Panc1 (cell line): ENCODE measurements at regions not wholly inside any gene's neighbourhood (a gene's known extent, or its start where the extent isn't known, plus 50 kb on each side); places are given as distances from the start of the nearest gene placed in this dataset.
"Not testable (repeated sequence)": the region's sequence is repeated elsewhere in the genome, so short reads cannot be mapped to it uniquely, and the experiment has no call there.

Source experiments
- ATAC-seq: fragments of 200-7000 bp; cut with Tn5 transposase; 2 replicates; pipeline ENCODE4 v1.9.1; 2020; ENCODE audit warnings: mild to moderate bottlenecking, moderate library complexity
- BruUV-seq: library from RNA; stranded (reverse); fragments of 400-500 nt; replicated peaks from 2 replicates; lab custom pipeline; 2021; lab: Mats Ljungman, UMichigan
- CTCF ChIA-PET: fragments of 300-600 bp; sonication (Branson Sonifier 250); formaldehyde crosslinking; loops from one replicate; lab custom pipeline; 2022; ENCODE audit warnings: antibody characterized with exemption; lab: Charles Lee
- POLR2A ChIA-PET: fragments of 300-600 bp; sonication (Branson Sonifier 250); formaldehyde crosslinking; loops from one replicate; lab custom pipeline; 2022; ENCODE audit warnings: antibody characterized with exemption; lab: Charles Lee
- DNase-seq: peaks from one replicate; pipeline ENCODE4 v3.0.0-alpha.2; 2010; ENCODE audit warnings: low read depth, low spot score
- H3K27ac ChIP-seq: 2 replicates; pipeline ENCODE4 v1.5.1; 2011; ENCODE audit warnings: mild to moderate bottlenecking, low read length, inconsistent platforms
- H3K27me3 ChIP-seq: fragments of 200-500 bp; sonication (Bioruptor generic); 2 replicates; pipeline ENCODE4 v1.6.0; 2014; ENCODE audit warnings: low read length, inconsistent platforms; ENCODE audit not compliant: control insufficient read depth, insufficient read depth
- H3K36me3 ChIP-seq: fragments of 200-500 bp; sonication (Bioruptor generic); 2 replicates; pipeline ENCODE4 v1.5.1; 2014; ENCODE audit warnings: inconsistent platforms, mild to moderate bottlenecking, low read length, moderate library complexity; ENCODE audit not compliant: control insufficient read depth, insufficient read depth
- H3K4me1 ChIP-seq: 2 replicates; pipeline ENCODE4 v1.5.1; 2011; ENCODE audit warnings: inconsistent platforms, mild to moderate bottlenecking, low read length, moderate library complexity; ENCODE audit not compliant: control insufficient read depth, insufficient read depth
- H3K4me3 ChIP-seq, 2 experiments: 2 replicates each; pipeline ENCODE4 v1.5.1; 2011 to 2012; ENCODE audit warnings: low read depth in 2 of 2, low read length in 2 of 2, mild to moderate bottlenecking in 2 of 2, inconsistent platforms in 1 of 2, moderate library complexity in 1 of 2
- H3K9me3 ChIP-seq: fragments of 200-500 bp; sonication (Bioruptor generic); 2 replicates; pipeline ENCODE4 v1.5.1; 2014; ENCODE audit warnings: low read depth, mild to moderate bottlenecking, inconsistent platforms, low read length, moderate library complexity; ENCODE audit not compliant: control insufficient read depth, insufficient read depth
- POLR2AphosphoS5 ChIP-seq: IDR thresholded peaks from 2 replicates; pipeline ENCODE4 v1.6.1; 2012; ENCODE audit warnings: mild to moderate bottlenecking, low read depth, low read length, moderate library complexity
- SIN3A ChIP-seq: IDR thresholded peaks from 2 replicates; pipeline ENCODE4 v1.6.1; 2012; ENCODE audit warnings: low read depth, mild to moderate bottlenecking, low read length, moderate library complexity, borderline replicate concordance; ENCODE audit not compliant: insufficient read depth
- TCF7L2 ChIP-seq: IDR thresholded peaks from 2 replicates; pipeline ENCODE4 v1.6.1; 2011; ENCODE audit warnings: mild to moderate bottlenecking, low read depth, low read length, inconsistent platforms
- in situ Hi-C: cut with HindIII; loops from 2 replicates; pipeline ENCODE4 v1.10.0; 2016; ENCODE audit warnings: low sequenced_read_pairs, low pct_unique_long_range_greater_than_20kb
- intact Hi-C: fragments of 100-400 bp; cut with micrococcal nuclease; formaldehyde crosslinking; loops from one replicate; pipeline ENCODE4 v1.10.0; 2022; ENCODE audit not compliant: unreplicated experiment
- TF ChIP-seq, protein P1 (sequence below): fragments of 450-650 bp; IDR thresholded peaks from 2 replicates; pipeline ENCODE4 v1.5.1; 2017; ENCODE audit warnings: mild to moderate bottlenecking
- TF ChIP-seq, protein P2 (sequence below), 2 experiments: IDR thresholded peaks; 2 replicates each; pipeline ENCODE4 v1.6.1; 2011 to 2012; ENCODE audit warnings: low read depth in 2 of 2, control low read depth in 1 of 2, low read length in 1 of 2, mild to moderate bottlenecking in 1 of 2, moderate library complexity in 1 of 2; ENCODE audit not compliant: insufficient read depth in 1 of 2

DNA sequence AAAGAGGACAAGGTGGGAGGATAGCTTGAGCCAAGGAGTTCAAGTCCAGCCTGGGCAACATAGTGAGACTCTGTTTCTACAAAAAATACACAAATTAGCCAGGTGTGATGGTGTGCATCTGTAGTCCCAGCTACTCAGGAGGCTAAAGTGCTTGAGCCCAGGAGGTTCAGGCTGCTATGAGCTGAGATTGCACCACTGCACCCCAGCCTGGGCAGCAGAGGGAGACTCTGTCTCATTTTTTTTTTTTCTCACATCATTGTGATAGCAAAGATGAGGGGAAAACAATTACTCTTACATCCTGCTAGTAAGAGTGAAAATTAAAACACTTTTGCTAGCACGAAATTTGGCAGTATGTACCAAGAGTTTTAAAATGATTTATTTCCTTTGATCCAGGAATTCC is 463.7 kb downstream of the TMEM135 start:
- no peak overlapping the region for H3K4me3 ChIP-seq
- H3K27me3 ChIP-seq, result no peaks in the 10 kb centered on the region
- no peak for DNase-seq
- in situ Hi-C loops (no loop called here), intact Hi-C loops (no loop called here)
- H3K27ac ChIP-seq, result no peak overlapping the region
- ChIA-PET POLR2A (no interaction called here), CTCF (interaction anchor here (0.7 kb wide), 1 partner anchor 381 kb away, joined by 3 read pairs; no protein-coding TSS in a partner anchor)
- no TSS peak for BruUV-seq
- no peak for ATAC-seq
- H3K4me1 ChIP-seq, result no peaks in the 10 kb centered on the region
- no peaks in the 10 kb centered on the region for H3K36me3 ChIP-seq
- H3K9me3 ChIP-seq, result no peaks in the 10 kb centered on the region
- TF ChIP-seq SIN3A (no peak), POLR2AphosphoS5 (no peak), TCF7L2 (no peak)
- TF ChIP-seq, protein P1, sequence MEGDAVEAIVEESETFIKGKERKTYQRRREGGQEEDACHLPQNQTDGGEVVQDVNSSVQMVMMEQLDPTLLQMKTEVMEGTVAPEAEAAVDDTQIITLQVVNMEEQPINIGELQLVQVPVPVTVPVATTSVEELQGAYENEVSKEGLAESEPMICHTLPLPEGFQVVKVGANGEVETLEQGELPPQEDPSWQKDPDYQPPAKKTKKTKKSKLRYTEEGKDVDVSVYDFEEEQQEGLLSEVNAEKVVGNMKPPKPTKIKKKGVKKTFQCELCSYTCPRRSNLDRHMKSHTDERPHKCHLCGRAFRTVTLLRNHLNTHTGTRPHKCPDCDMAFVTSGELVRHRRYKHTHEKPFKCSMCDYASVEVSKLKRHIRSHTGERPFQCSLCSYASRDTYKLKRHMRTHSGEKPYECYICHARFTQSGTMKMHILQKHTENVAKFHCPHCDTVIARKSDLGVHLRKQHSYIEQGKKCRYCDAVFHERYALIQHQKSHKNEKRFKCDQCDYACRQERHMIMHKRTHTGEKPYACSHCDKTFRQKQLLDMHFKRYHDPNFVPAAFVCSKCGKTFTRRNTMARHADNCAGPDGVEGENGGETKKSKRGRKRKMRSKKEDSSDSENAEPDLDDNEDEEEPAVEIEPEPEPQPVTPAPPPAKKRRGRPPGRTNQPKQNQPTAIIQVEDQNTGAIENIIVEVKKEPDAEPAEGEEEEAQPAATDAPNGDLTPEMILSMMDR, result no peak; the same call in 1 of the 2 replicates
- TF ChIP-seq, protein P2, sequence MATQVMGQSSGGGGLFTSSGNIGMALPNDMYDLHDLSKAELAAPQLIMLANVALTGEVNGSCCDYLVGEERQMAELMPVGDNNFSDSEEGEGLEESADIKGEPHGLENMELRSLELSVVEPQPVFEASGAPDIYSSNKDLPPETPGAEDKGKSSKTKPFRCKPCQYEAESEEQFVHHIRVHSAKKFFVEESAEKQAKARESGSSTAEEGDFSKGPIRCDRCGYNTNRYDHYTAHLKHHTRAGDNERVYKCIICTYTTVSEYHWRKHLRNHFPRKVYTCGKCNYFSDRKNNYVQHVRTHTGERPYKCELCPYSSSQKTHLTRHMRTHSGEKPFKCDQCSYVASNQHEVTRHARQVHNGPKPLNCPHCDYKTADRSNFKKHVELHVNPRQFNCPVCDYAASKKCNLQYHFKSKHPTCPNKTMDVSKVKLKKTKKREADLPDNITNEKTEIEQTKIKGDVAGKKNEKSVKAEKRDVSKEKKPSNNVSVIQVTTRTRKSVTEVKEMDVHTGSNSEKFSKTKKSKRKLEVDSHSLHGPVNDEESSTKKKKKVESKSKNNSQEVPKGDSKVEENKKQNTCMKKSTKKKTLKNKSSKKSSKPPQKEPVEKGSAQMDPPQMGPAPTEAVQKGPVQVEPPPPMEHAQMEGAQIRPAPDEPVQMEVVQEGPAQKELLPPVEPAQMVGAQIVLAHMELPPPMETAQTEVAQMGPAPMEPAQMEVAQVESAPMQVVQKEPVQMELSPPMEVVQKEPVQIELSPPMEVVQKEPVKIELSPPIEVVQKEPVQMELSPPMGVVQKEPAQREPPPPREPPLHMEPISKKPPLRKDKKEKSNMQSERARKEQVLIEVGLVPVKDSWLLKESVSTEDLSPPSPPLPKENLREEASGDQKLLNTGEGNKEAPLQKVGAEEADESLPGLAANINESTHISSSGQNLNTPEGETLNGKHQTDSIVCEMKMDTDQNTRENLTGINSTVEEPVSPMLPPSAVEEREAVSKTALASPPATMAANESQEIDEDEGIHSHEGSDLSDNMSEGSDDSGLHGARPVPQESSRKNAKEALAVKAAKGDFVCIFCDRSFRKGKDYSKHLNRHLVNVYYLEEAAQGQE (IDR thresholded peaks at IDR 0.05; ENCODE audit: insufficient read depth in 1 of 2, low read depth in 2 of 2, low read length in 1 of 2), result no peak

DNA sequence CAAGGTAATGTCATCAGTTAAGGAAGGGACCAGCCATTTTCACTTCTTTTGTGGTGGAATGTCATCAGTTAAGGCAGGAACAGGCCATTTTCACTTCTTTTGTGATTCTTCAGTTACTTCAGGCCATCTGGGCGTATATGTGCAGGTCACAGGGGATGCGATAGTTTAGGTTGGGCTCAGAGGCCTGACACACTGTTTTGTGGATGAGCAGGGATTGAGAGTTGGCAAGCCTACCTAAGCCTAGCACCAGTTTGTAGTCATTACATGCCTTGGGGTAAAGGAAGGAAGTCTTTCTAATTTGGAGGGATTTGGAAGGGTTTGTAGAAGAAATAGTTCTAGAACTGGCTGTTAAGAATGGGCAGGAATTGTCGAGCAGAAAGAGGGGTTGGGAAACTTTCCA is 457.2 kb downstream of the TMEM135 start:
- H3K4me1 ChIP-seq, CTCF ChIA-PET, in situ Hi-C loops, BruUV-seq, ATAC-seq, DNase-seq, H3K27me3 ChIP-seq, intact Hi-C loops, H3K27ac ChIP-seq, H3K36me3 ChIP-seq, H3K9me3 ChIP-seq, POLR2A ChIA-PET, H3K4me3 ChIP-seq: not testable (repeated sequence)

DNA sequence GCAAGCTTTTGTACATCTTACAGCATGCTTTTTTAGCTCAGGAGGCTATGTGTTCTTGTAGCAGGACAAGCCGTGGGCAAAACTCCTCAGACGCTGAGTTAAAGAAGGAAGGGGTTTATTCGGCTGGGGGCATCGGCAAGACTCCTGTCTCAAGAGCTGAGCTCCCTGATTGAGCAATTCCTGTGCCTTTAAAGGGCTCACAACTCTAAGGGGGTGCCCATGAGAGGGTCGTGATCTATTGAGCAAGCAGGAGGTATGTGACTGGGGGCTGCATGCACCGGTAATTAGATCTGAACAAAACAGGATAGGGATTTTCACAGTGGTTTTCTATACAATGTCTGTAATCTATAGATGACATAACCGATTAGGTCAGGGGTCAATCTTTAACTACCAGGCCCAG is 456.3 kb downstream of the TMEM135 start:
- ATAC-seq, in situ Hi-C loops, H3K9me3 ChIP-seq, H3K4me1 ChIP-seq, CTCF ChIA-PET, DNase-seq, H3K27ac ChIP-seq, intact Hi-C loops, BruUV-seq, POLR2A ChIA-PET, H3K27me3 ChIP-seq, H3K36me3 ChIP-seq, H3K4me3 ChIP-seq: not testable (repeated sequence)
